ENCODE measurements at regions not wholly inside any gene's neighbourhood (a gene's known extent, or its start where the extent isn't known, plus 50 kb on each side); places are given as distances from the start of the nearest gene placed in this dataset.

GRCh38 chr11:42234451-42234951, 775.0 kb upstream of the LRRC4C start:
- CTCF ChIA-PET: no interaction called here
- no peak for TF ChIP-seq CTCF (IDR thresholded peaks at IDR 0.05; ENCODE audit: insufficient read depth, low read length, missing control alignments)
- H3K4me3 ChIP-seq (ENCODE audit: low read depth, low read length): no peak overlapping the region
- POLR2A ChIA-PET: no interaction called here
- DNase-seq (ENCODE audit: low read depth, low spot score): peak; percentile 56

GRCh38 chr11:42237701-42238235, 778.3 kb upstream of the LRRC4C start:
- no peak for TF ChIP-seq CTCF (IDR thresholded peaks at IDR 0.05; ENCODE audit: insufficient read depth, low read length, missing control alignments)
- ChIA-PET POLR2A (no interaction called here), CTCF (interaction anchor here (1.6 kb wide), 1 partner anchor 626 kb away, joined by 4 read pairs; no protein-coding TSS in a partner anchor)
- no peak overlapping the region for H3K4me3 ChIP-seq (ENCODE audit: low read depth, low read length)
- DNase-seq (ENCODE audit: low read depth, low spot score): peak; percentile 77

GRCh38 chr11:42239188-42239587, 779.7 kb upstream of the LRRC4C start:
- DNase-seq (ENCODE audit: low read depth, low spot score): peak; percentile 80
- H3K4me3 ChIP-seq (ENCODE audit: low read depth, low read length): no peak overlapping the region
- ChIA-PET CTCF (no interaction called here), POLR2A (interaction anchor here (1.3 kb wide), 1 partner anchor 69 kb away, joined by 4 read pairs; no protein-coding TSS in a partner anchor)
- TF ChIP-seq CTCF (IDR thresholded peaks at IDR 0.05; ENCODE audit: insufficient read depth, low read length, missing control alignments): no peak

- CTCF ChIA-PET: no interaction called here
- no peak overlapping the region for H3K4me3 ChIP-seq (ENCODE audit: low read depth, low read length)
- DNase-seq (ENCODE audit: low read depth, low spot score): no peak
- no peak for TF ChIP-seq CTCF (IDR thresholded peaks at IDR 0.05; ENCODE audit: insufficient read depth, low read length, missing control alignments)
- POLR2A ChIA-PET: no interaction called here
Observed at GRCh38 chr11:42243385-42243784, 783.9 kb upstream of the LRRC4C start.

GRCh38 chr11:42244376-42244775, 784.9 kb upstream of the LRRC4C start:
- no peak for DNase-seq (ENCODE audit: low read depth, low spot score)
- no peak overlapping the region for H3K4me3 ChIP-seq (ENCODE audit: low read depth, low read length)
- no peak for TF ChIP-seq CTCF (IDR thresholded peaks at IDR 0.05; ENCODE audit: insufficient read depth, low read length, missing control alignments)
- CTCF ChIA-PET: no interaction called here
- POLR2A ChIA-PET: no interaction called here

- POLR2A ChIA-PET: no interaction called here
- DNase-seq (ENCODE audit: low read depth, low spot score): no peak
- CTCF ChIA-PET: interaction anchor here (1.2 kb wide), 1 partner anchor 275 kb away, joined by 3 read pairs; no protein-coding TSS in a partner anchor
- H3K4me3 ChIP-seq (ENCODE audit: low read depth, low read length): peak overlapping the region; percentile 6; the same call in 1 of the 2 replicates
- no peak for TF ChIP-seq CTCF (IDR thresholded peaks at IDR 0.05; ENCODE audit: insufficient read depth, low read length, missing control alignments)
Observed at GRCh38 chr11:42249401-42249800, 789.9 kb upstream of the LRRC4C start.

Data from AG04449 (cell line).